ENCODE measurements at regions not wholly inside any gene's neighbourhood (a gene's known extent, or its start where the extent isn't known, plus 50 kb on each side); places are given as distances from the start of the nearest gene placed in this dataset.

- no peak for DNase-seq
Measured at GRCh38 chr6:21382821-21383449, 210.6 kb upstream of the SOX4 start.

DNA sequence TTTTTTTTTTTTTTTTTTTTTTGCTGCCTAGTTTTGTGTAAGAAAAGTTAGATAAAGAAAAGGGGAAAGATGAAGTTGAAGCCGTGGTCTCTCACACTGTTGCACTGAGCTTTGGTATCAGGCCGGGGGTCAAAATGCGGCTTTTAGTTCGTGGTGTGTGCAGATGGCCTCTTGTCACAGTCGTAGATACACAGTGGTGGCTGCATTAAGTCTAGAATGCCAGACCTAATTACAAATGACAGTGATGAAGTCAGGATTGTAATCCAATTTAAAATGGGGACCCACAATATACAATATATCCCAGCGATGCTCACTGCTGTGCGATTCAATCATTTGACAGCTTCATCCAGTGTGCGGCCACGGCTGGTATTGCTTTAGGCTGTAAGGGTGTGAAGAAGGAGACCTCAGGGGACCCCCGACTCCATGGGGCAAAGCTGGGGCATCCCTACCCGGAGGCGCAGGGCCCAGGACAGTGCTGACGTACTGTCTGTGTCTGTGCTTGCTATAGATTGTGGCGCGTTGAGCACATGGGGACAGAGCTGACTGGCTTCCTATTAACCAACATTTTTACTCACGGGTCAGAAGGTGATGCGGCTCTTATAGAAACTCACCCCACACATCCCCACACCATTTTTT lies 210.0 kb upstream of the SOX4 start:
- DNase-seq: no peak

DNA sequence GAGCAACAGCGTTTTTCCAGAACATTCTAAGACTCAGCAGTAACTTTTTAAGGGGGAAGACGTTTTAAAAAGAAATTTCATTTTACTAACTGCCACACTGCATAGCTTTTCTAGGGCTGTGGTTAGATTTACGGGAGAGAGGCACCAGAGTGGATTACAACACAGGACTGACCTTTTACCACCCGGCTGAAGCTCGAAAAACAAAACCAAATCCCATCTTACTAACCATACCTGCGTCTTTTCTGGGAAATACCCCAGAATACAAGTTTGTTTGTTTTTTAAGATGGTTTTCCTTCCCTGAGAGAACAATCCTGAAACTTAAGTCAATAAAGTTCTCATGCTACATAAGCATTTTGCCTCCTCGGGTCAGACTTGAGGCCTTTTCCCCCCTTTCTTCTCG lies 209.3 kb upstream of the SOX4 start:
- DNase-seq: no peak

- DNase-seq: no peak
Measured at GRCh38 chr6:21386744-21387143, 206.8 kb upstream of the SOX4 start.

- DNase-seq: no peak
Measured at GRCh38 chr6:21390532-21391213, 202.9 kb upstream of the SOX4 start.

GRCh38 chr6:21392177-21392576 lies 201.4 kb upstream of the SOX4 start:
- DNase-seq: no peak

GRCh38 chr6:21393441-21394165 lies 199.9 kb upstream of the SOX4 start:
- DNase-seq: no peak

- no peak for DNase-seq
Measured at GRCh38 chr6:21395121-21395520, 198.4 kb upstream of the SOX4 start.

GRCh38 chr6:21396313-21396712 lies 197.2 kb upstream of the SOX4 start:
- no peak for DNase-seq

DNA sequence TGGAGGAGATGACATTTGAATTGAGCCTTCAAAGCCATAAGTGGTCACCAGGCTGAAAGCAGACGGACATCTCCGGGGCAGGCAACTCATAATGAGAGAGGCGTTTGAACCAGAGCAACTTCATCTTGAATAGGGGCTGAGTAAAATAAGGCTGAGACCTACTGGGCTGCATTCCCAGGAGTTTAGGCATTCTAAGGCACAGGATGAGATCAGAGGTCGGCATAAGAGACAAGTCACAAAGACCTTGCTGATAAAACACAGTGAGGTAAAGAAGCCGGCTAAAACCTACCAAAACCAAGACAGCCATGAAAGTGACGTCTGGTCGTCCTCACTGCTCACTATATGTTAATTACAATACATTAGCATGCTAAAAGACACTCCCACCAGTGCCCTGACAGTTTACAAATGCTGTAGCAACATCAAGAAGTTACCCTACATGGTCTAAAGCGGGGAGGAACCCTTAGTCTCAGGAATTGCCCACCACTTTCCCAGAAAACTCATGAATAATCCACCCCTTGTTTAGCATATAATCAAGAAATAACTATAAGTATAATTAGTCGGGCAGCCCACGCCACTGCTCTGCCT lies 194.7 kb upstream of the SOX4 start:
- DNase-seq: no peak

GRCh38 chr6:21402368-21402767 lies 191.2 kb upstream of the SOX4 start:
- no peak for DNase-seq

GRCh38 chr6:21404577-21404976 lies 189.0 kb upstream of the SOX4 start:
- no peak for DNase-seq

- DNase-seq: no peak
Measured at GRCh38 chr6:21406316-21406715, 187.2 kb upstream of the SOX4 start.

DNA sequence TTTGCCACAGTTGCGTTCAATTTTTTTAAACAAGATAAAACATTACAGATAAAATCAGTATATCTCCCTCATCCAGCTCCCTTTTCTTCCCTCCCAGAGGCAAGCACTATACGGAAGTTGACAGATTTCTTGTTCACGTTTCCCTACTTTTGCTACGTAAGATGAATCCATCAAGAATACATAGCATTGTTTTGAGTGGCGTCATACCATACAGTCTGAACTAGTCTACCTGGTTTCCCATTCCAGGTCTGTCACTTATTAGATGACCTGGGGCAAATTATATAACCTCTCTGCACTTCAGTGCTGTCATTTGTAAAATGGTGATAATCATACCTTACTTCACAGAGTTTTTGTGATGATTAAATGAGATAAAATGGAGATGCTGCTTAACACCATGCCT lies 184.3 kb upstream of the SOX4 start:
- DNase-seq: no peak

GRCh38 chr6:21413428-21413827 lies 180.1 kb upstream of the SOX4 start:
- DNase-seq: no peak

DNA sequence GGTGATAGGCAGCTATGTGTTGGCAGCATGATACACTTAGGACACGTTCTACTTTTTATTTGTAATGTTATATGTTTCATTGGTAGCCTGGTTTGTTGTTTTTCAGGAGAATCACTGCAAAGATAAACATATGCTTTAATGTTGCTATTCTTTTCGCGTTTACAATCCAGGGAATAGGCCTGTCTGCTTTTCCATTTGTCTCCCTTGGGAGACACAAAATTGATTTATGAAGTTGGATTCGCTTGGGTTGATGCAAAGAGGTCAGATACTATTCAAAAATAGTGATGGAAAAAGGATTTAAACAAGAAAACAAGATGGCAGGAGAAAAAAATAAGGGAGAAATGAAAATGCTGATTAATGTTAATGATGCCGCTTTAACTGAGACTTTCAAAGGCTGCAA lies 179.5 kb upstream of the SOX4 start:
- no peak for DNase-seq

DNA sequence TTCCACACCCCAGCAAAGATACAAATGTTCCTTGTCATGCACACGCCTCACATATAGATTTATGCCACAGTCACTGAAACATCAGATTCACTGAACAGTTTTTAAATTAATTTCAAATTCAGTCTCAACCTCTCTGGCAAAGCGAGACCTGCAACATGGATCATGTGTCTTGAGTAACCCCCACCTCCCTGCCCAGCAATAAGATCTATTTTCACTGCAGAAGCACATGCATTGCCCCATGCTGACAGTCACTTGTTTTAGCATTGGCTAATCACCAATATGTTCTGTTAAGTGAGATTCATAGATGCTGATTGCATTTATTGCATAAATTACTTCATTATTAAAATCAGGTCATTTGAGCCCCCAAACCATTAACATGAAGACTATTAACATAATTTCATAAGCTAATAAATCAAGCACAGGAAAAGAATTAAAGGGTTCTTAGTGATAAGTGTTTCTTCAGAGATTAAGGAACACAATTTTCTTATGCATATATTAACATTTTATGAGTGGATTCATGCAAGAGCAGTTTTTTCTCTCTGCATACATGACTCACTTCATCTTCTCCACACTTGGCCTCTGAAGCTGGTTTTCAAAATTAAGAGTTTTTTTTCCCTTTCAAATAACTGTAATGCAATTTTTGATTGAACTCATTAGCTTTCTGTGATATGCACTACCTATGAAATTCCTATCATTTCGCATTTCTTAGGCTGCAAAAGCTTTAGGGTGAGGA lies 173.2 kb upstream of the SOX4 start:
- DNase-seq: no peak

DNA sequence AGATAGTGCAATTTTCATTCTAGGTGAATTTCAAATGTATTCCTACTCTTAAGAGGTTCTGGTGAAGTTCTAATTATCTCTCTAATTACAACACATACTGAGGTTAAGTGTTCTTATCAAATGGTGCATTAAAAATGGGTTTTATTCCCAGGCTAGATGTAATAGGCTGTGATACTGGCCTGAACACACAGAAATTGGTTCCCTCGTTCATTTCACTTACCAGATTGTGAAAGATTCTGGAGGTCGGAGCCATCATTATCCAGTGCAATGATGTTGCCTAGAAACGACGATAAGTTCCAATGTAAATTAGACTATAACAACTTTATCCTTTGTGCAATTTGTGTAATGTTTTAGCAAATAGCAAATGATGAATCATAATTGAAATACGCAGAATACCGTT lies 172.6 kb upstream of the SOX4 start:
- no peak for DNase-seq

DNA sequence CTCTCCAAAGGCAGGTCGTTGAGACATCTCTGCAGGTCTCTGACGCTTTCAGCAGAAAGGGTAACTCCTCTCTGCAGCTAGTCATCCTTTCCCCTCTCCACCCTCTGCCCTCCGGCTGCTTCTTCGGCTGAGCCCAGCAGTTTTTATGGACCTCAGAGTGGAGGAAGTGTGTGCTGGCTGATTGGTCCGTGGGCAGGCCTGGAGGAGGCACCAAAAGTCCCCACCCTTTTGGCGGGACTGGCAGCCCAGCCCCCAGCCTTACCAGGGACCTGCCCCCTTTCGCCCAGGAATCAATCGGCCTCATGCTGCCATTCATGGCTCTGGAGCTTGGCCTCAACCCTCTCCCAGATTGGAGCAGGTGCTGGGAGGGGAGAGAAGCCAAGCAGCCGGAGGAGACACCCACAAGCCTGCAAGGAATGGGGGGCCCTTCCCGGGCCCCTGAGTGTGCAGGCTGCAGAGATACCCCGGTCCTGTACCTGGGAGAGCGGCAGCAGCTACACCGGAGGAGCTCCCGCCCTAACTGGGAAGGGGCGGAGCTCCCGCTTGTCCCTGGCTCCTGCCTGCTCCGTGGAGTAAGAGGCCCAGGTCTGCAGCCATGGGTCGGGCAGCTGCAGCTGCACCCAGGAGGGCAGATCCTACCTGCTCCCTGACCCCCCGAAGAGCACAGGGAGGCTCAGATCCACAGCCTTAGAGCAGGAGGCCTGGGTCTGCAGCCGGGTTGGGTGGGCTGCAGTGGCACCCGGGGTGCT lies 170.3 kb upstream of the SOX4 start:
- DNase-seq: no peak

- DNase-seq: no peak
Measured at GRCh38 chr6:21426841-21427490, 166.6 kb upstream of the SOX4 start.

DNA sequence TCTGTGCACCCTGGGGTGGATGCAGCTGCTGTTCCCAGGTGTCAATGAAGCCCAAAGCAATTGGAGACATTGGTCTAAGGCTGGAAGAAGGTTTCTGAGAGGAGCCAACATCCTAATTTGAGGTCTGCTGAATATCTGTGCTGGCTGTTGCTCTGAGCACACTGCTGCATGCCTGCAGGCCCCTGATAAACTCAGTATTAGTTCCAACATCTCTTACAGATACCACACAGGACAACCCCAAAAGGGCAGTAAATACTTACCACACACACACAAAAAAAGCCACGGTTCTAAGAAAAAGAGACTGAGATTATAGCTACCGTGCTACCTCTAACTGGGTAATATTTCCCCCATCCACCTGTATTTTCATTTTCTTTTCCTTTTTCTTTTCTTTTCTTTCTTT lies 164.3 kb upstream of the SOX4 start:
- no peak for DNase-seq

GRCh38 chr6:21431526-21431925 lies 162.0 kb upstream of the SOX4 start:
- no peak for DNase-seq

Measured in NCI-H2081 treated with DMSO at 0.1 percent for 48 hours (cell line).